Testis (tissue), 2 donors: ENCODE measurements at regions not wholly inside any gene's neighbourhood (a gene's known extent, or its start where the extent isn't known, plus 50 kb on each side); places are given as distances from the start of the nearest gene placed in this dataset.

Source experiments
- POLR2A ChIP-seq: fragments of 450-650 bp; IDR thresholded peaks from one replicate; pipeline ENCODE4 v1.6.1; 2017; ENCODE audit warnings: antibody characterized with exemption, mild to moderate bottlenecking, moderate library complexity
- TF ChIP-seq, protein P1 (sequence below), 3 experiments: fragments of 450-650 bp in 2 of 3; fragments of 200-600 bp in 1 of 3; sonication (generic) in 1 of 3; IDR thresholded peaks; one replicate each; pipeline ENCODE4 v1.5.1; 2016 to 2019; ENCODE audit warnings: antibody characterized with exemption in 3 of 3, mild to moderate bottlenecking in 2 of 3, moderate library complexity in 1 of 3

DNA sequence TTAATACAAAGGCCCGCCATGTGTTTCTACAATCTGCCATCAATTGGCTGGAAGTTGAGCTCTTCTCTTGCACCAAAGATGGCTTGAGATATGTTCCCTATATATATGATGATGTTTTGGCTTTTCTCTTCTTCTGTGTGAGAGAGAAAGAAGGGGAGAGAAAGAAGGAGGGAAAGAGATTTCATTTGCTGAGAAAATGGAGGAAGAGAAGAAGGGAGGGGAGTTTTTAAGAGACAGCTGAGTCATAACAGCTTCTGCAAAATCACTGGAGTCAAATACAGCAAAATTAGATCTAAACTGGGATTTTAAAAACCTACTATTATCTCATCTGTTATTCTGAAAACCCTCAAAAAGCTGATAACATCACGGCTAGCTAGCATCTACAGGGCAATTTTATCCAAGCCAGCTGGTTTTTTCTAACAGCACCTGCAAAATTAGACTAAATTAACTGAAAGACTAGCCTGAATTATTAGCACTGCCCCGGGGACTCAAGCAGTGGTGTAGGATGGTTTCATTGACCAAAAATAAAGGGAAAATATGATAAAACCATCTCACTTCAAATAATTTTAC, 647.6 kb upstream of the ACTRT1 start:
- TF ChIP-seq, protein P1, sequence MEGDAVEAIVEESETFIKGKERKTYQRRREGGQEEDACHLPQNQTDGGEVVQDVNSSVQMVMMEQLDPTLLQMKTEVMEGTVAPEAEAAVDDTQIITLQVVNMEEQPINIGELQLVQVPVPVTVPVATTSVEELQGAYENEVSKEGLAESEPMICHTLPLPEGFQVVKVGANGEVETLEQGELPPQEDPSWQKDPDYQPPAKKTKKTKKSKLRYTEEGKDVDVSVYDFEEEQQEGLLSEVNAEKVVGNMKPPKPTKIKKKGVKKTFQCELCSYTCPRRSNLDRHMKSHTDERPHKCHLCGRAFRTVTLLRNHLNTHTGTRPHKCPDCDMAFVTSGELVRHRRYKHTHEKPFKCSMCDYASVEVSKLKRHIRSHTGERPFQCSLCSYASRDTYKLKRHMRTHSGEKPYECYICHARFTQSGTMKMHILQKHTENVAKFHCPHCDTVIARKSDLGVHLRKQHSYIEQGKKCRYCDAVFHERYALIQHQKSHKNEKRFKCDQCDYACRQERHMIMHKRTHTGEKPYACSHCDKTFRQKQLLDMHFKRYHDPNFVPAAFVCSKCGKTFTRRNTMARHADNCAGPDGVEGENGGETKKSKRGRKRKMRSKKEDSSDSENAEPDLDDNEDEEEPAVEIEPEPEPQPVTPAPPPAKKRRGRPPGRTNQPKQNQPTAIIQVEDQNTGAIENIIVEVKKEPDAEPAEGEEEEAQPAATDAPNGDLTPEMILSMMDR (IDR thresholded peaks at IDR 0.05) = no peak
- no peak for TF ChIP-seq POLR2A
